Osteoblast (primary cell): ENCODE measurements at regions not wholly inside any gene's neighbourhood (a gene's known extent, or its start where the extent isn't known, plus 50 kb on each side); places are given as distances from the start of the nearest gene placed in this dataset.

Source experiments
- DNase-seq: peaks from one replicate; pipeline ENCODE4 v3.0.0; 2011; ENCODE audit warnings: low spot score, mixed read lengths; ENCODE audit not compliant: insufficient read length; ENCODE audit errors: missing footprints
- H2AFZ ChIP-seq: 2 replicates; pipeline ENCODE4 v1.6.0; 2011; ENCODE audit warnings: mild to moderate bottlenecking, low read length
- H3K27ac ChIP-seq: 2 replicates; pipeline ENCODE4 v1.5.1; 2011; ENCODE audit warnings: mild to moderate bottlenecking, low read depth, low read length, moderate library complexity
- H3K27me3 ChIP-seq: 2 replicates; pipeline ENCODE4 v1.6.0; 2012; ENCODE audit warnings: mild to moderate bottlenecking, control low read depth, inconsistent platforms, low read length, moderate library complexity; ENCODE audit not compliant: insufficient read depth
- H3K36me3 ChIP-seq: 2 replicates; pipeline ENCODE4 v1.5.1; 2011; ENCODE audit warnings: mild to moderate bottlenecking, low read length, control low read depth, moderate library complexity; ENCODE audit not compliant: insufficient read depth
- H3K4me1 ChIP-seq: 2 replicates; pipeline ENCODE4 v1.5.1; 2011; ENCODE audit warnings: mild to moderate bottlenecking, low read length, control low read depth, moderate library complexity; ENCODE audit not compliant: insufficient read depth
- H3K4me2 ChIP-seq: 2 replicates; pipeline ENCODE4 v1.6.0; 2011; ENCODE audit warnings: mild to moderate bottlenecking, low read length; ENCODE audit not compliant: insufficient read depth
- H3K4me3 ChIP-seq: fragments of 200-600 bp; sonication (generic); 3 replicates; pipeline ENCODE4 v1.5.1; 2012; ENCODE audit warnings: mild to moderate bottlenecking, low read length, inconsistent platforms; ENCODE audit not compliant: insufficient read depth
- H3K79me2 ChIP-seq: 2 replicates; pipeline ENCODE4 v1.6.0; 2012; ENCODE audit warnings: mild to moderate bottlenecking, low read length, control low read depth, inconsistent platforms; ENCODE audit not compliant: insufficient read depth
- H3K9me3 ChIP-seq: 2 replicates; pipeline ENCODE4 v1.5.1; 2011; ENCODE audit warnings: low read depth, low read length, control low read depth
- H4K20me1 ChIP-seq: 2 replicates; pipeline ENCODE4 v1.6.0; 2012; ENCODE audit warnings: mild to moderate bottlenecking, low read length, control low read depth; ENCODE audit not compliant: insufficient read depth
- CTCF ChIP-seq: IDR thresholded peaks from 2 replicates; pipeline ENCODE4 v1.5.1; 2011; ENCODE audit warnings: mild to moderate bottlenecking, low read depth, low read length, moderate library complexity; ENCODE audit errors: extremely low read depth

DNA sequence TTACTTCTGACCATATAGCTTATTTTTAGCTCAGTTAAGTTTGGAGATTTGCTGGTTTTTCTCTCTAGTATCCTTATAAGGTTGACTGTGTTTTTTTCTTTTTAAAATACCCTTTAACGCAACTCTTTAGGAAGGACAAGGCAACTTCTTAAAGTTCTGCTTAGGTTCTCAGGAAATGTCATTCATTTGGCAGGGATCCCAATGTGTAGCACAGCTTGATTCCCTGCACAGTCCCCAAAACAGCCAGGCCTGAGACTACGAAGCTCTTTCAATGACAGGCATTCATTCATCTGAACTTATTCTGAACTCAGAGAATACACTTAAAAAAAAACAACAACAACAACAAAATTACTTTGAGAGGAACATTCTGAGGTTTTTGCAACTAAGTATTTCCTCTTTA lies 1765.8 kb downstream of the PCDH7 start:
- Histone ChIP-seq H2AFZ (no peak overlapping the region), H3K27me3 (no peaks in the 10 kb centered on the region), H3K79me2 (no peaks in the 10 kb centered on the region), H3K27ac (no peak overlapping the region), H3K4me2 (no peak overlapping the region), H3K9me3 (no peaks in the 10 kb centered on the region), H4K20me1 (no peaks in the 10 kb centered on the region), H3K36me3 (no peaks in the 10 kb centered on the region), H3K4me3 (no peak overlapping the region), H3K4me1 (no peaks in the 10 kb centered on the region)
- no peak for TF ChIP-seq CTCF
- DNase-seq = no peak

DNA sequence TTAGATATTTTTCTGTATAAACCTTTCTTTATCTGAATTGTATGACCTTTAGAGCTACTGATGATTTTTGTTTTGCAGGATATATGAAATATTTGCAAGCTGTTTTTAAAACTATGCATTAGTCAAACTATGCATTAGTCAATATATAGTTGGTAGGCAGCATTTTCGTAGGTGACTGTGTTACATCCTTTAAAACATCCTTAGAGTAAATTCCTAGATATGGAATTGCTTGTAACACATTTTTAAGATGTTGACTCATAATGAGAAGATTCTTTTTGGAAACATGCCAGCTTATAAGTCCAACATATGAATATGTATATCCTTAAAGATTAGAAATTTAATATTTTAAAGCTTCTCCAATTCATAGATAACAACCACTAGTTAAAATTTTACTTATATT lies 1768.5 kb downstream of the PCDH7 start:
- H3K79me2 ChIP-seq = no peaks in the 10 kb centered on the region

DNA sequence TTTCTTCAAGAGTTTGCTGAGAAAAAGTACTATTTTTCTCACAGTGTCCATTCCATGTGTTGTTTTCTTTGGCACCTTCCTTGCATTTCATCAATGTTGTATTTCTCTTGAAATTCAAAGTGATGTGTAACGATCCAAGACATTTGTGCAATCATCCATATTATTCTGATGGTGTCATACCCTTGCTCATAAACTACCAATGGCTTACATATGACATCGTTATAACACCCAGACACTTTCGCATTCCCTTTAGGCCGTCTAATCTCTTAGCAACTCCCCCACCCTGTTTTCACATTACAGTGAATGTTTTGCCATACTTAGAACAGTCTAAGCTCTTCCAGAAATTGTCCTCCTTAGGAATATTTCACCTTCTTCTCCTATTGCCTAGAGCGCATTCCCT lies 1779.0 kb downstream of the PCDH7 start:
- Histone ChIP-seq H3K4me1 (no peaks in the 10 kb centered on the region), H4K20me1 (no peaks in the 10 kb centered on the region), H3K27me3 (no peaks in the 10 kb centered on the region), H3K4me3 (no peak overlapping the region), H2AFZ (no peak overlapping the region), H3K4me2 (no peak overlapping the region), H3K79me2 (no peaks in the 10 kb centered on the region), H3K27ac (no peak overlapping the region), H3K9me3 (no peaks in the 10 kb centered on the region), H3K36me3 (no peaks in the 10 kb centered on the region)
- DNase-seq = no peak
- no peak for TF ChIP-seq CTCF

More for the DNA sequence above, 1768.5 kb downstream of the PCDH7 start:
- Histone ChIP-seq H3K4me3 (no peak overlapping the region), H3K27ac (no peak overlapping the region), H3K4me1 (no peaks in the 10 kb centered on the region), H3K36me3 (no peaks in the 10 kb centered on the region), H3K4me2 (no peak overlapping the region), H2AFZ (no peak overlapping the region), H3K9me3 (no peaks in the 10 kb centered on the region), H4K20me1 (no peaks in the 10 kb centered on the region), H3K27me3 (no peaks in the 10 kb centered on the region)
- no peak for DNase-seq
- TF ChIP-seq CTCF = no peak

DNA sequence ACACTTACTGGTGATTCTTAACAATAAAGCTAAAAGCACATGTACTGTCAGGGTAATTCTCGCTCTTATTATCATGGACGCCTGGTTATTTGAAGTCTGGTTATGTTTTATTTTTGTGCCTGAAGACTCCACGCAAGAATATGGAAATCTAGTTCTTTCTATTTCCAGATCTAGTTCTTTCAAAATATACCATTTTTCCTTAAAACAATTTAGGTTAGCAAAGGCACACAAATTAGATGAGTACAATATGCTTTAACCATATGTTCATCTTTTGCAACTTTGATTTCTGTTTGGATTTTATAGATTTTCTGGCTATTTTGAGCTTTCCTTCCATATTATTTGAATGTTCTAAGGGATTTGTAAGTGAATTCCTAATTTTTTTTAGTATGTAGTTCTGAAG lies 1783.1 kb downstream of the PCDH7 start:
- H2AFZ ChIP-seq = no peak overlapping the region
- H3K4me3 ChIP-seq = no peak overlapping the region
- no peak for DNase-seq
- H3K4me2 ChIP-seq = no peak overlapping the region
- H3K27me3 ChIP-seq = no peaks in the 10 kb centered on the region
- H3K9me3 ChIP-seq = peaks cover 4% of the 10 kb centered on the region
- H3K79me2 ChIP-seq = no peaks in the 10 kb centered on the region
- H4K20me1 ChIP-seq = no peaks in the 10 kb centered on the region
- no peak for TF ChIP-seq CTCF
- no peaks in the 10 kb centered on the region for H3K36me3 ChIP-seq
- no peak overlapping the region for H3K27ac ChIP-seq
- no peaks in the 10 kb centered on the region for H3K4me1 ChIP-seq
